Sigmoid colon (tissue), 4 donors: ENCODE measurements at regions not wholly inside any gene's neighbourhood (a gene's known extent, or its start where the extent isn't known, plus 50 kb on each side); places are given as distances from the start of the nearest gene placed in this dataset.

Experiments
- CTCF ChIP-seq, 4 experiments: fragments of 450-650 bp in 3 of 4; fragments of 200-600 bp in 1 of 4; IDR thresholded peaks; one replicate each; pipeline ENCODE4 v1.5.1; 2016 to 2019; ENCODE audit warnings: antibody characterized with exemption in 4 of 4, mild to moderate bottlenecking in 3 of 4, moderate library complexity in 2 of 4
- POLR2A ChIP-seq, 2 donors: fragments of 450-650 bp; IDR thresholded peaks; one replicate each; pipeline ENCODE4 v1.6.1; 2016; ENCODE audit warnings: antibody characterized with exemption in 2 of 2, mild to moderate bottlenecking in 2 of 2, moderate library complexity in 2 of 2
- POLR2AphosphoS5 ChIP-seq, 4 donors: sonication (generic); formaldehyde crosslinking; IDR thresholded peaks; one replicate each; pipeline ENCODE4 v1.6.1; 2017; ENCODE audit warnings: antibody characterized with exemption in 4 of 4

DNA sequence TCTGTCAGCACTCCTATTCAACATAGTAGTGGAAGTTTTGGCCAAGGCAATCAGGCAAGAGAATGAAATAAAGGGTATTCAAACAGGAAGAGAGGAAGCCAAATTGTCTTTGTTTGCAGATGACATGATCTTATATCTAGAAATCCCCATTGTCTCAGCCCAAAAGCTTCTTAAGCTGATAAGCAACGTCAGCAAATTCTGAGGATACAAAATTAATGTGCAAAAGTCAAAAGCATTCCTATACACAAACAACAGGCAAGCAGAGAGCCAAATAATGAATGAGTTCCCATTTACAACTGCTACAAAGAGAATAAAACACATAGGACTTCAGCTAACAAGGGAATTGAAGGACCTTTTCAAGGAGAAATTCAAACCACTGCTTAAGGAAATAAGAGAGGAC, 280.4 kb upstream of the LUZP2 start:
- TF ChIP-seq CTCF (IDR thresholded peaks at IDR 0.05) (no peak), POLR2AphosphoS5 (IDR thresholded peaks at IDR 0.05) (no peak), POLR2A (IDR thresholded peaks at IDR 0.05) (no peak)
